ENCODE measurements at regions not wholly inside any gene's neighbourhood (a gene's known extent, or its start where the extent isn't known, plus 50 kb on each side); places are given as distances from the start of the nearest gene placed in this dataset.

- POLR2A ChIA-PET: no interaction called here
- Histone ChIP-seq H3K4me3 (ENCODE audit: low read depth, low read length) (no peak overlapping the region), H3K27ac (ENCODE audit: extremely low read depth, low read depth, low read length) (no peak overlapping the region), H3K4me1 (ENCODE audit: control insufficient read depth, insufficient read depth, low read length) (no peaks in the 10 kb centered on the region), H3K36me3 (ENCODE audit: control insufficient read depth in 2 of 2, insufficient read depth in 1 of 2, low read length in 2 of 2) (no peaks in the 10 kb centered on the region), H3K9me3 (ENCODE audit: control insufficient read depth, insufficient read depth, low read depth, low read length) (no peaks in the 10 kb centered on the region)
- TF ChIP-seq ZNF621 (tag by site-specific recombination; IDR thresholded peaks at IDR 0.05): no peak
- TF ChIP-seq ZNF518A (tag by site-specific recombination; conservative IDR thresholded peaks at IDR 0.05; ENCODE audit: low read depth): no peak
- TF ChIP-seq ZNF433 (tag by site-specific recombination; IDR thresholded peaks at IDR 0.05; ENCODE audit: low read depth): no peak
- TF ChIP-seq ZNF658 (tag by site-specific recombination; IDR thresholded peaks at IDR 0.05): no peak
- no peak for TF ChIP-seq ZNF654 (tag by site-specific recombination; IDR thresholded peaks at IDR 0.05; ENCODE audit: low read depth)
- no peak for TF ChIP-seq KLF9 (tag by site-specific recombination; IDR thresholded peaks at IDR 0.05; ENCODE audit: low read depth)
- TF ChIP-seq ZBTB7A (tag by site-specific recombination; IDR thresholded peaks at IDR 0.05; ENCODE audit: low read depth): no peak
- TF ChIP-seq ZNF341 (tag by site-specific recombination; IDR thresholded peaks at IDR 0.05; ENCODE audit: low read depth): no peak
- TF ChIP-seq ZNF843 (tag by site-specific recombination; IDR thresholded peaks at IDR 0.05): no peak
- TF ChIP-seq ZNF580 (tag by site-specific recombination; IDR thresholded peaks at IDR 0.05): no peak
- TF ChIP-seq ZNF311 (tag by site-specific recombination; IDR thresholded peaks at IDR 0.05; ENCODE audit: borderline replicate concordance): no peak
- TF ChIP-seq PRDM10 (tag by site-specific recombination; IDR thresholded peaks at IDR 0.05): no peak
- no peak for TF ChIP-seq HOXC10 (CRISPR knock-in tag; IDR thresholded peaks at IDR 0.05)
- TF ChIP-seq ZNF169 (tag by site-specific recombination; IDR thresholded peaks at IDR 0.05): no peak
- no peak for TF ChIP-seq ZNF514 (tag by site-specific recombination; IDR thresholded peaks at IDR 0.05)
- no peak for TF ChIP-seq REST (tag by site-specific recombination; IDR thresholded peaks at IDR 0.05)
- TF ChIP-seq ZBTB21 (tag by site-specific recombination; IDR thresholded peaks at IDR 0.05): no peak
- no peak for TF ChIP-seq ZNF600 (tag by site-specific recombination; IDR thresholded peaks at IDR 0.05)
- no peak for TF ChIP-seq ZNF112 (tag by site-specific recombination; IDR thresholded peaks at IDR 0.05)
- TF ChIP-seq GLI4 (tag by site-specific recombination; IDR thresholded peaks at IDR 0.05): no peak
- CTCF ChIA-PET: no interaction called here
Measured at GRCh38 chr2:121873864-121874263, 118.4 kb downstream of the TSN start.
